ENCODE measurements at regions not wholly inside any gene's neighbourhood (a gene's known extent, or its start where the extent isn't known, plus 50 kb on each side); places are given as distances from the start of the nearest gene placed in this dataset.

GRCh38 chr3:44050101-44050500 lies 191.6 kb upstream of the TOPAZ1 start:
- H3K79me2 ChIP-seq (ENCODE audit: insufficient read depth) = no peaks in the 10 kb centered on the region
- no peaks in the 10 kb centered on the region for H3F3A ChIP-seq (ENCODE audit: insufficient read depth)
- no peak overlapping the region for H3K27ac ChIP-seq
- H3K9me3 ChIP-seq (ENCODE audit: low read depth) = no peaks in the 10 kb centered on the region
- H3K27me3 ChIP-seq (replicated peaks; ENCODE audit: insufficient read depth) = no peaks in the 10 kb centered on the region
- H3K9ac ChIP-seq = no peak overlapping the region
- no peak for DNase-seq
- no peaks in the 10 kb centered on the region for H3K9me2 ChIP-seq (ENCODE audit: insufficient read depth)
- no peak overlapping the region for H3K4me2 ChIP-seq (ENCODE audit: unreplicated experiment)
- H3K4me1 ChIP-seq (ENCODE audit: insufficient read depth) = no peaks in the 10 kb centered on the region
- in situ Hi-C loops (cut with MboI) = no loop called here
- H3K4me3 ChIP-seq = no peak overlapping the region
- TF ChIP-seq EZH2 (IDR thresholded peaks at IDR 0.05; ENCODE audit: insufficient read depth, poor library complexity, severe bottlenecking) (no peak), EZH2phosphoT487 (IDR thresholded peaks at IDR 0.05; ENCODE audit: insufficient read depth, low read depth) (no peak)
- no peak overlapping the region for H2AFZ ChIP-seq
- no peaks in the 10 kb centered on the region for H3K36me3 ChIP-seq (ENCODE audit: low read depth)
- 60 to 63% methylated on average over 9 of the region's 9 CpGs for WGBS, 2 experiments (ENCODE audit: low coverage in 1 of 2, low lambda C conversion rate in 2 of 2, missing lambda C conversion rate in 2 of 2)
- no peaks in the 10 kb centered on the region for H4K20me1 ChIP-seq (ENCODE audit: insufficient read depth)

- no peak overlapping the region for H2AFZ ChIP-seq
- TF ChIP-seq EZH2 (IDR thresholded peaks at IDR 0.05; ENCODE audit: insufficient read depth, poor library complexity, severe bottlenecking) = no peak
- TF ChIP-seq EZH2phosphoT487 (IDR thresholded peaks at IDR 0.05; ENCODE audit: insufficient read depth, low read depth) = no peak
These were observed 190.8 kb upstream of the TOPAZ1 start for GRCh38 chr3:44050867-44051266.

DNA sequence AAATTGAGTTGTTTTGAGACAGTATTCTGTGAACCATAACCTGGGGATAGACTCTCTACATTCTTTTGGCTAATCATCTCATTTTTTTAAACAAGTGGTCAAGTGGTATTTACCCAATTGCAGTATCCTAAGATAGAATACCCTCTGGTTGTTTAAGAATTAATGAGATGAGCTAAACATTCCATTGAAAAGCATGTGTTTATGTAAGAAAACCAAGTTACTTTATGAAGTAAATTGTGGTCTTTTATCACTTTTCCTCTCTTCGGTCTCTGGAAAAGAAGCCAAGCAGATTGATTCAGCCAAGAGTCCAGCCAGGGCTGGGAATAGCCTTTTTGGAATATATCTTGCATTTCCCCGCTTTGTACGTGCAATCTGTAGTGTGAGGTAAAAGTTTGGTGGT lies 185.7 kb upstream of the TOPAZ1 start:
- no peaks in the 10 kb centered on the region for H3F3A ChIP-seq (ENCODE audit: insufficient read depth)
- no peak overlapping the region for H3K4me2 ChIP-seq (ENCODE audit: unreplicated experiment)
- no peak overlapping the region for H3K9ac ChIP-seq
- no peaks in the 10 kb centered on the region for H3K27me3 ChIP-seq (replicated peaks; ENCODE audit: insufficient read depth)
- no peaks in the 10 kb centered on the region for H4K20me1 ChIP-seq (ENCODE audit: insufficient read depth)
- no peak for DNase-seq
- H3K27ac ChIP-seq = no peak overlapping the region
- H3K9me2 ChIP-seq (ENCODE audit: insufficient read depth) = no peaks in the 10 kb centered on the region
- no peak overlapping the region for H2AFZ ChIP-seq
- TF ChIP-seq EZH2phosphoT487 (IDR thresholded peaks at IDR 0.05; ENCODE audit: insufficient read depth, low read depth) = no peak
- TF ChIP-seq EZH2 (IDR thresholded peaks at IDR 0.05; ENCODE audit: insufficient read depth, poor library complexity, severe bottlenecking) = no peak
- H3K4me1 ChIP-seq (ENCODE audit: insufficient read depth) = peaks cover 7% of the 10 kb centered on the region
- no peak overlapping the region for H3K4me3 ChIP-seq
- in situ Hi-C loops (cut with MboI) = no loop called here
- H3K79me2 ChIP-seq (ENCODE audit: insufficient read depth) = no peaks in the 10 kb centered on the region
- H3K9me3 ChIP-seq (ENCODE audit: low read depth) = no peaks in the 10 kb centered on the region
- no peaks in the 10 kb centered on the region for H3K36me3 ChIP-seq (ENCODE audit: low read depth)
- 57 to 58% methylated on average over 3 of the region's 3 CpGs for WGBS, 2 experiments (ENCODE audit: low coverage in 1 of 2, low lambda C conversion rate in 2 of 2, missing lambda C conversion rate in 2 of 2)

More at GRCh38 chr3:44050867-44051266, 190.8 kb upstream of the TOPAZ1 start:
- H3F3A ChIP-seq (ENCODE audit: insufficient read depth) = no peaks in the 10 kb centered on the region
- H3K4me1 ChIP-seq (ENCODE audit: insufficient read depth) = no peaks in the 10 kb centered on the region
- no peaks in the 10 kb centered on the region for H3K27me3 ChIP-seq (replicated peaks; ENCODE audit: insufficient read depth)
- no peak overlapping the region for H3K4me3 ChIP-seq
- H3K4me2 ChIP-seq (ENCODE audit: unreplicated experiment) = no peak overlapping the region
- H3K9ac ChIP-seq = no peak overlapping the region
- no peaks in the 10 kb centered on the region for H4K20me1 ChIP-seq (ENCODE audit: insufficient read depth)
- H3K27ac ChIP-seq = no peak overlapping the region
- H3K36me3 ChIP-seq (ENCODE audit: low read depth) = no peaks in the 10 kb centered on the region
- no peak for DNase-seq
- no peaks in the 10 kb centered on the region for H3K9me2 ChIP-seq (ENCODE audit: insufficient read depth)
- no peaks in the 10 kb centered on the region for H3K9me3 ChIP-seq (ENCODE audit: low read depth)
- in situ Hi-C loops (cut with MboI) = no loop called here
- no peaks in the 10 kb centered on the region for H3K79me2 ChIP-seq (ENCODE audit: insufficient read depth)
- WGBS, 2 experiments (ENCODE audit: low coverage in 1 of 2, low lambda C conversion rate in 2 of 2, missing lambda C conversion rate in 2 of 2) = 76 to 88% methylated on average over 3 of the region's 3 CpGs

DNA sequence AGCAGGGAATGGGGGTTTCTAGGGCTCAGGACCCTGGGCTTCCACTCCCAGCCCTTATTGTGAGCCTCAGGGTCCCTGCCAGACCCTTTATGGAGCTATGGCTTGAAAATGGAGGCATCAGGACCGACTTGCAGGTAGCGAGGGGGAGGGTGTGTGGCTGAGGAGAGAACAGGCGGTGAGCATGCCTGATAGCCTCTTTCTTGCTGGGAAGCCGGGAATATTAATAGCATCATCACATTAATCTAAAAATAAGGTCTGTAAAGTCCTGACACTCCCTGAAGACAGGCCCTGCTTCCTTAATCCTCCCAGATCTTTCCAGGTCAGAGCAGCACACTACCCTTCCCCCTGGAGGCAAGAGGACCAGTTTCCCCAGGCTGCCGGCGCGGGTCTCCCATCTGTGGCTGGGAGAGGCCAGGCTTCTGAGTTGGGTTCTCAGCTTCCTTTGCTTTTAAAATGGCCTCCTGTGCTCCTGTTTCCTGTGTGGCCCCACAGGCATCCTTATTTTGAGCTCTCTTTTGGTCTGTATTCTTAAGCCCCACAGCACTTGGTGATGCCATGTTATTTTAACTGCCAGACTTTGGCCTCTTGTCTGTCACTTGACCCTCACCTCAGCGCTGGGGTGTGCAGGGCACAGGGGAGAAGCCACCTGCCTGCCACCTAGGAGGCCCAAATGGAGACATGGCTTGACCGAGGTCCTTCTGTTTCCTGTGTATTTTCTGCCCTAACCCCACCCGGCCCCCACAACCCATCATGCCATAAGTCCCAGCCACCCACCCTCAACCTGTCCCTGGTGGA lies 185.0 kb upstream of the TOPAZ1 start:
- Histone ChIP-seq H3K9me2 (ENCODE audit: insufficient read depth) (no peaks in the 10 kb centered on the region), H3K9me3 (ENCODE audit: low read depth) (no peaks in the 10 kb centered on the region), H2AFZ (no peak overlapping the region), H3K36me3 (ENCODE audit: low read depth) (no peaks in the 10 kb centered on the region), H3K79me2 (ENCODE audit: insufficient read depth) (no peaks in the 10 kb centered on the region), H3K9ac (no peak overlapping the region), H3K4me2 (ENCODE audit: unreplicated experiment) (no peak overlapping the region), H3F3A (ENCODE audit: insufficient read depth) (no peaks in the 10 kb centered on the region), H3K27ac (no peak overlapping the region), H4K20me1 (ENCODE audit: insufficient read depth) (no peaks in the 10 kb centered on the region), H3K4me3 (no peak overlapping the region), H3K4me1 (ENCODE audit: insufficient read depth) (peaks cover 7% of the 10 kb centered on the region), H3K27me3 (replicated peaks; ENCODE audit: insufficient read depth) (no peaks in the 10 kb centered on the region)
- TF ChIP-seq EZH2 (IDR thresholded peaks at IDR 0.05; ENCODE audit: insufficient read depth, poor library complexity, severe bottlenecking) (no peak), EZH2phosphoT487 (IDR thresholded peaks at IDR 0.05; ENCODE audit: insufficient read depth, low read depth) (no peak)
- WGBS, 2 experiments (ENCODE audit: low coverage in 1 of 2, low lambda C conversion rate in 2 of 2, missing lambda C conversion rate in 2 of 2) = 86 to 88% methylated on average over 10 of the region's 10 CpGs
- DNase-seq = no peak
- in situ Hi-C loops (cut with MboI) = no loop called here

All from GM23248 (cell line).